HG03520 (cell line): ENCODE measurements at regions not wholly inside any gene's neighbourhood (a gene's known extent, or its start where the extent isn't known, plus 50 kb on each side); places are given as distances from the start of the nearest gene placed in this dataset.
A peak's percentile ranks its signal among the peaks of the same experiment; 100 is the strongest.
"Not testable (repeated sequence)": the region's sequence is repeated elsewhere in the genome, so short reads cannot be mapped to it uniquely, and the experiment has no call there.

Source experiments
- ATAC-seq: cut with Tn5 transposase; IDR thresholded peaks from one replicate; pipeline ENCODE4 v1.9.1; 2021; ENCODE audit warnings: mild to moderate bottlenecking, moderate library complexity; ENCODE audit not compliant: unreplicated experiment

DNA sequence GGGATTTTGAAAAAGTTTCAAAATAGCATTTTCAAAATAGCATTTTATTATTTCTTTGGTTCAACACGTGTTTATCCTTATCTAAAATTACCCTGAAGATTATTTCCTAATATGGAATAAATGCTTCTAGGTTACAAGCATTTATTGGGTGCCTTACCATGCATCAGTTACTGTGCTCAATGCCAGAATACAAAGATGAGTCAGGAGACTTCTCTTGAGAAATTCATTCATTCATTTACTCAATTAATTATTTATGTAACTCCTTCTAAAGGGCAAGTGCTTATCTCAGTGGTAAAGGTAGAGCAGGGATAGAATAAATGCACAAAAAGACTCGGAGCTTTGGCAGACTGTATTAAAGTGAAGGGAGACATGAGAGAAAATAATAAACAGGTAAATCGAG lies 150.1 kb upstream of the PDE7B start:
- no peak for ATAC-seq

DNA sequence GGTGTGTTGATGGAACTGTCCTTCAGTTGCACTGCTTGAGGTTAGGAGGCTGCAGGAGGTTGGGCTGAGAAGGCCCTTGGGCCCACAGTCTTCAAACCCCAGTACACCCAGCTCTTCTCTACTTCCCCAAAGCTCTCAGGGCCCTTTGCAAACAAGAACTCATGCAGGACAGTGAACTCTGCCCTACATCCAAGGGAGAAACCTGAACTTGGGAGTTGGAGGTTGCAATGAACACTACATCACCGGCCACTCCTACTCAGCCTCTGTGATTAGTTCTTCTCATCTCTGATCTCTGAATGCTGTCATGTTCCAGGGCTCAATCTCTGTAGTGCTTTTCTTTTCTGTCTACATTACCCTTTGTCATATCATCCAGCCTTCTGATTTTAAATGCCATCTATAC lies 148.5 kb upstream of the PDE7B start:
- ATAC-seq, result no peak

DNA sequence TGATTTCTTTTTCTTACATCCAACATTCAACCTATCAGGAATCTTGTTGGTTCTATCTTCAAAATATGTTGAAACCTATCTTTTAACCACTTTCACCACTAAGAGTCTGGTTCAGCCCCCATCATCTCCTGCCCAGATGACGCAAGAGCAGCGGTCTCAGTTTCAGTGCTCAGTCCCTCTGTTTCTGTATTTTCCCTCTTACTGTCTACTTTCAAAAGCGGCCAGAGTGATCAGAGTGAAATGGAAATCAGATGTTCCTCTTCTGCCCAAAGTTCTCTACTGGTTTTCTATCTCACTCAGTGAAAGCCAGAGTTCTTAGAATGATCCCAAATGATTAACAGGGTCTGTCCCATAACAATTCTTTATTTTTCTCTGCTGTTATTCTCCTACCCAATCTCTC lies 147.9 kb upstream of the PDE7B start:
- ATAC-seq, result peak; percentile 89

DNA sequence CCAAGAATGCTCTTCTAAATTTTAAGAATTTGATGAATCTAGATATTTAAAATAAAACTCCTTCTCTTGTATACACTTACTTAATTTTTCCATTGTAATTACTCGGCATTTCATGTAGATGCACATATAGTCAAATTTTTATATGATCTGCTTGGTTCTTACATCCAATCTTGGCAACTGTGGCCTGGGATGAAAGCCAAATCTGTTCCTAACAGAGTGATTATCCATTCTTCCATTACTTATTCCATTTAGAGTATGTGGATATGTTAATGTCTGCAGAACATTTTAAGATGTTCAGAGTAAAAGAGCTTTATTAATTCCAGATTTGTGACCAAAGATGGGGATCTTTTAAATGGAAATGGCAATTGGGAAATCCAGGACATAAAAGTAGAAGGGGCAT lies 144.1 kb upstream of the PDE7B start:
- no peak for ATAC-seq

DNA sequence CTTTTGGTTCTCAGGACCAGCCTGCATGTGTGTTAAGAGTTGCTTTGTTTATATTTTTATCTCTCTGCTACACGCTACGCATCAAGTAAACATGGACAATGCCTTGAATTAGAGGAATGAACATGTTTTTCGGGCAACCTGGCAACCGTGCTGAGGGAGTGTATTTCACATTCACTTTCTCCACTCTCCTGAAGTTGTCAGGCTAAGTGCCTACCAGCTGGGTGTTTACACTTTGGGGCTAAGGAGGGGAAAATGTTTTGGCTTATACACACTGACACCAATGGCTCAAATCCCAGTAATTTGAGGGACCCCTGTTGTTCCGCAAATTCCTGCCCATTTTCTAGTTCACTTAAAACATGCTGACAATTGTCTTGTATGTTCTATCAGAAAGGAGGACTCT lies 141.5 kb upstream of the PDE7B start:
- ATAC-seq, result no peak

DNA sequence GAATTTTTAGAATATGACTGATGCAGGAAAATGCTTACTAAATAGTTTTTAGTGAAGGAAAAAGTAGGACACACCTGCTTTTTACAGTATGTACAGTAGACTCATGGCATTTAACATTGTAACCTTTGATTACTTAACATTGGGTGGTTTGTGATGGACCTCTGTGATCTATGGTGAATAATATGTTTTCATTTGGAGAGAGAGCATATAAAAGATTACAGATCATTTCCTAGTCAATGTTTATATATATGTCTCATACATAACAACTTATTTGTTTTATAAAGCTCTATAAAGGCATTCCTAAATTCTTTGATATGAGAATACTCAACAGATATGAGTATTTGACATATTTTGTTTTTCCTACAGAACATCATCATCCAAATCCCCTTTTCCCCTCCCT lies 129.3 kb upstream of the PDE7B start:
- no peak for ATAC-seq

DNA sequence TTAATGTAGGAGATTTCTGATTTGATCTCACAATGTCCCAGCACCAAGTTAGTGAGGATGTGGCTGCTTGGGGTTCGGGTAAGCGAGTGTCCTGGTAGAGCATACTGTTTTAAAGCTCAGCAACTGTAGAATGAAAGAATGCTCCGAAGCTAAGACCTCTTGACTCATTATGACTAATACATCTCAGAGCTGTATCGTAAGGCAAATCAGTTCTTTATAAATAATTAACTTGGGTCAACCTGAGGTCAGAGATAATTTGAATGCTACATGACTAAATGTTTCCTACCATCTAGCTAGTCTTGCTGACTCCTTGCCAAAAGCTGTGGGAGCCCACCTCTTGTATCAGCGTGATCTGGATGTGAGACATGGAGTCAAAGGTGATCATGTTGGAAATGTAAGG lies 128.8 kb upstream of the PDE7B start:
- ATAC-seq, result peak; percentile 82

DNA sequence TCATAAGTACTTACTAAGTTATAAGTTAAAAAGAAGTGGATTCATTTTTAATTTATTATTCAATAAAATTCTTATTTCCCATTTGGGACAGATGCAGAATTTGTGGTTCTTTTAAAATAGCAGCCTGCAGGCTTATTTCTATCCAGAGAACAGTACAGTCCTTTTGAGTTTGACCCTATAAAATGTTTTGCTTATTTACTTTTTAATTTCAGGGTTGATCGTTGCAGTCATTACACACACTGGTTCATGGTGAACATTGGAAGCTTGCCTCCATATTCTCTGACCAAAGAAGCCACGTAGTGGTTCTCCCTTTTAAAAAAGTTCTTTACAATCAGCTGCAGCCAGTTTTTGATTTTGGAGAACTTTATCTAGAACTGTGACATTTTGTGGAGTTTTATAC lies 122.9 kb upstream of the PDE7B start:
- no peak for ATAC-seq

DNA sequence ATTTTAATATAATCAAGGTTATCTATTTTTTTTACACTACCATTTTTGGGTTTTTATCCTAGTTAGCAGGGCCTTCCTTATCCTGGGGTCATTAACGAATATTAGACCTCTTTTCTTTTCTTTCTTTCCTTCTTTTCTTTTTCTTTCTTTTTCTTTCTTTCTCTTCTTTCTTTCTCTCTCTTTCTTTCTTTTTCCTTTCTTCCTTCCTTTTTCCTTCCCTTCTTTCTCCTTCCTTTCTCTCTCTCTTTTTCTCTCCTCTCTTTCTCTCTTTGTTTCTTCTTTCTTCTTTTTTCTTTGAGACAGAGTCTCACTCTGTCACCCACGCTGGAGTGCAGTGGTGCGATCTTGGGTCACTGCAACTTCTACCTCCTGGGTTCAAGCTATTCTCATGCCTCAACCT lies 120.4 kb upstream of the PDE7B start:
- no peak for ATAC-seq

DNA sequence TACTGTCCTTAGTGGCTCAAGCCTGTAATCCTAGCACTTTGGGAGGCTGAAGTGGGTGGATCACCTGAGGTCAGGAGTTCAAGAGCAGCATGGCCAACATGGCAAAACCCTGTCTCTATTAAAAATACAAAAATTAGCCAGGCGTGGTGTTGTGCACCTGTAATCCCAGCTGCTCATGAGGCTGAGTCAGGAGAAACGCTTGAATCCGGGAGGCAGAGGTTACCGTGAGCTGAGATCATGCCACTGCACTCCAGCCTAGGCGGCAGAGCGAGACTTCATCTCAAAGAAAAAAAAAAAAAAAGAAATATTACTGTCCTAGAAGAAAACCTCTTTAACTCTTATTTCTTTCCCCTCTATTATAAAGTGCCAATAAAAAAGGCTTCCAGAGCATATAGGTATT lies 115.2 kb upstream of the PDE7B start:
- ATAC-seq, result not testable (repeated sequence)

DNA sequence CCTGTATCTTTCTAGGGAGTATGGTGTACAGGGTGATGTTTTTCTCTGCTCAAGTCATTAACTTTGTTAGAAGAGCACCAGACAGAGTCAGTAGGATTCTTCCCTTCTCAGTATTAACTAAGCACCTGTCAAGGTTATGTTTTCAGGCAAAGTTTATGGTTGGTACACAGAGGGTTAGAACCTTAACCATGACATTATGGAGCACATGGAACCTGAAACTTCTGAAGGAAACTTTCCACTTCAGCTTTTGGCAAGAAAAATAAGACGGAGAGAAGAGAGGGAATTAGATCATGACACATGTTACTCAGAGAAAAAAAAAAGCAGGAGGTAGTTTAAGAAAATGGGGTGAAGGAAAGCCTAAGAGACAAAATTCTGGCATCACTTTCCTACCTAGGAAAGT lies 112.9 kb upstream of the PDE7B start:
- no peak for ATAC-seq

DNA sequence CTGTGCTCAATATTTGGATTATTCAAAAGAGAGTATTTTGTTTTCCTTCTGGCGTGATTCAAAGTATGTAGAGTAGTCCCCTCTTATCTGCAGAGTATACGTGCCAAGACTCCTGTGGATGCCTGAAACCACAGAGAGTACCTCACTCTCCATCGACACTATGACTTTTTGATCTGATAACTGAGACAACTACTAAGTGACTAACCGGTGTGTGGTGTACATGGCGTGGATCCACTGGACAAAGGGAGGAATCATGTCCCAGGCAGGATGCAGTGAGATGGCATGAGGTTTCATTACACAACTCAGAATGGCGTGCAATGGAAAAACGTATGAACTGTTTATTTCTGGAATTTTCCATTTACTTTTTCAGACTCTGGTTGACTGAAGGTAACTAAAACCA lies 112.2 kb upstream of the PDE7B start:
- no peak for ATAC-seq

DNA sequence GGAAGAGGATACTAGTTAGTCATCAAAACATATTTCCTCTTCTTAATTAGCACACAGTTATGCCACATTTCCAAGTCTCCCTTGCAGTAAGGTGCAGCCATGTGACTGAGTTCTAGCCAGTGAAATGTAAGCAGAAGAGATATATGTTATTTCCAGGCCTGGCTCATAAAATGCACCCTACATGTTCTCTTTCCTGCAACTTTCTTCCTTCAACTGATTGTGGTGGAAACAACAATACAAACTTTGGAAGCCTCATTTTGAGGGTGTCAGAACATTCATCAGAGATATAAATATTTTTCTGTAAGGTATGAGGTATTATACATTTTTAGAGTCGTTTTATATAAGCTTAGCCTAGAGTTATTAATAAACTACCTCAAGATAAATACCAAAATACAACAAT lies 110.9 kb upstream of the PDE7B start:
- no peak for ATAC-seq

DNA sequence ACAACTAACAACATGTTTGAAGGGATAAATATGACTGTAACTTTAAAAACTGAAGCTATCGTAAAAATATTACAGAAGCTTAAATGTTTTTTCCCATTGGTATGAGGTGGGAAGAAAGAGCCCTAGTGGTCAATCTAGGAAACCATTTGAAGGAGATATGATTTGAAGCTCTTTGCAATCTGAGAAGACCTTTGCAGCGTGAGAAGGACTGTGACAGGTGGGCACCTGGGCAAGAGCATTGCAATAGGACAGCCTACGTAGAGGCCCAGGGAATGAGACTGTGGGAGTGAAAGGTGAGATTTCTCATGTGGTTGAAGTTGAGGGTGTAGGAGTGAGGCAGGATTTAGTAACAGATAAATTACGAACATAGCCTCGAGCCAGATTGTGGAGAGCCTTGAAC lies 108.0 kb upstream of the PDE7B start:
- no peak for ATAC-seq

DNA sequence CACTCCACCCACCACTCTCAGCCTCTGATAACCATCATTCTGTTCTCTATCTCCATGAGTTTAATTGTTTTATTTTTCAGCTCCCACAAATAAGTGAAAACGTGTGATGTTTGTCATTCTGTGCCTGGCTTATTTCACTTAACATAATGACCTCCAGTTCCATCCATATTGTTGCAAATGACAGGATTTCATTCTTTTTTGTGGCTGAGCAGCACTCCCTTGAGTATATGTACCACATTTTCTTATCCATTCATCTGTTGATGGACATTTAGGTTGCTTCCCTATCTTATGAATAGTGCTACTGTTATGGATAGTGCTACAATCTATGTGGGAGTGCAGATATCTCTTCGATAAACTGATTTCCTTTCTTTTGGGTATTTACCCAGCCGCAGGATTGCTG lies 103.3 kb upstream of the PDE7B start:
- no peak for ATAC-seq

DNA sequence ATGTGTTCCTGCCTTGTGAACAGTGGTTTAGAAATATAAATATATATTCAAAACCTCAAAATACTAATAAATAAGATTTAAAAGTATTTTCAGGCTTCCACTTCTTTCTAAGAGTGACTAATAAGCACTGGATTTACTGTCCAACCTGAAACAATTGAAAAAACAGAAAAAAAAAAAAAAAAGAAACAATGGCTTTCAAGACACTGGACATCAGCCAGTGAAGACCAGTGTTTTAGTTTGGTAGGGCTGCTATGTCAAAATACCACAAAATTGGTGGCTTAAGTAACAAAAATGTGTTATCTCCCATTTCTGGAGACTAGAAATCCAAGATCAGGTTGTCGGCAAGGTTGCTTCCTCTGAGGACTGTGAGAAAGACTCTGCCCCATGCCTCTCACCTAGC lies 101.4 kb upstream of the PDE7B start:
- no peak for ATAC-seq

DNA sequence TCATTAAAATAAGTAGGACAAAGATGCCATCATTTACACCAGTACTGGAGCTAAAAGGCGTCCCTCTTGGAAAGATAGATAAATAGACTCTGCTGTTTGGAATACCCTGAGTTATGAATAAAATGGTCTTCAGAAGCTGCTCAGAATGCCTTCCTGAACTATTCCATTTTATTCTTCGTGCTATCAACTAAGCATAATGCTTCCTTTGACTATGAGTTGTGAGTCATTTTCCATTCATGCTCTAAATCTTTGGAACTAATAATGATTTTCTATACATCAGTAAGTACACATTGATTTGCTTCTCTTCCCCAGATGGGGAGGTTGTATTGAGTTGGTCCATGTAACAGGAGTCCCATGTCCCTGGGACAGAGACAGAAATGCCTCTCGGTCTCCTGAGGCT lies 98.3 kb upstream of the PDE7B start:
- no peak for ATAC-seq

DNA sequence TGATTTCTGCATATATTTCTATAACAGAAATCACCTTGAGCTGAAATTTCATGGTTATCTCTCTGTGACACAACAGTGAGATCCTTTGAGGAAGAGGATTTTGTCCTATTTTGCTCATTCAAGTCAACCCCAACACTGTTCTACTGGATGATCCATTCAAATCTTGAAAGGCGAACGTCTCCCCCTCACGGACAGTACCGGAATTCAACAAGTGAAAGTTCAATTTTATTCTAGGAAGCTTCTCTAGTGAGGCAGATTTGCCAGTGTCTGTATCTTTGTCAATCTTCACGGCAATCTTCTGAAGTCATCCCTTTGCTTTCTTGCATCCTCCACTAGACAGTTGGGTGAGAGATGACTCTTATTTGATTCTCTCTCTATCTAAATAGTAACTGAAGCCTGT lies 91.7 kb upstream of the PDE7B start:
- no peak for ATAC-seq

DNA sequence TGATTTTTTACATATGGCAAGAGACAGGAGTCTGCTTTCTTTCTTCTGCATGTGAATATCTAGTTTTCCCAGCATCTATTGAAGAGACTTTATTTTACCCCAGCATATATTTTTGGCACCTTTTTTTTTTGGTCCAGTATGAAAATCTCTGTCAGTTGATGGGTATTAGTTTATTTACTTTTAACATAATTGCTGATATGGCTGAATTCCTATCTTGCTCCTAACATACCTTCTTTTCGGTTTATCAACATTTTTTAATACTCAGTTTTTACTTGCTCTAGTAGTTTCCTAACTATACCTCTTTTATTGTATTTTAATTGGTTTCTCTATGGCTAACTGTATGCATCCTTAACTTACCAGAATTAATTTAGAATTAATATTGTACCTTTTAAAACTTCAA lies 77.5 kb upstream of the PDE7B start:
- ATAC-seq, result no peak

DNA sequence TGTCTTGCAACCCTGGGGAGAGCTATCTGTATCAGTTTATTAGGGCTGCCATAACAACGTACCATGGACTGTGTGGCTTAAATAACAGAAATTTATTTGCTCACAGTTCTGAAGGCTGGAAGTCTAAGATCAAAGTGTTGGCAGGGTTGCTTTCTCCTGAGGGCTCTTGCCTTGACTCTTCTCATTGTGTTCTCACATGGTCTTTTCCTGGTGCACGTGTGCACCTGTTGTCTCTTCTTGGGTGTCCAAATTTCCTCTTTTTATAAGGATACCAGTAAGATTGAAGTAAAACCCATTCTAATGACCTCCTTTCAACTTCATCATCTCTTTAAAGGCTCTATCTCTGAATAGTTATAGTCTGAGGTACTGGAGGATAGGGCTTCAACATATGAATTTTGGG lies 72.3 kb upstream of the PDE7B start:
- no peak for ATAC-seq

DNA sequence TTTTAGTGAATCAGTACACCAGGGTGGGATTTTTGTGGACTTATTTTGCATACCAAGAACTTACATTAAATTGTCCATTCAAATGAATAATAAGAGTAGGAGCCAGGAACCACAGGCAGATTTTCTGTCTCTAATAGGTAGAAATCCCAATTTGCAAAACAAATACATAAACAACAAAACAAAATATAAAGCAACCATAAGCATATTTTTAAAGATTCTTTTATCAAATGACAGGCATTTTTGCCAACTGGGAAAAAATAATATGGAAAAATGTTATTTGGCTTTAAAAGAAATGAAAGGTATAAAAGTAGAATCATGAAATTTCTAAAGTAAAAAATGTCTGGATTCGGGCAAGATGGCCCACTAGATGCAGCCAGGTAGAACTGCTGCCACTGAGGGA lies 71.2 kb upstream of the PDE7B start:
- no peak for ATAC-seq

DNA sequence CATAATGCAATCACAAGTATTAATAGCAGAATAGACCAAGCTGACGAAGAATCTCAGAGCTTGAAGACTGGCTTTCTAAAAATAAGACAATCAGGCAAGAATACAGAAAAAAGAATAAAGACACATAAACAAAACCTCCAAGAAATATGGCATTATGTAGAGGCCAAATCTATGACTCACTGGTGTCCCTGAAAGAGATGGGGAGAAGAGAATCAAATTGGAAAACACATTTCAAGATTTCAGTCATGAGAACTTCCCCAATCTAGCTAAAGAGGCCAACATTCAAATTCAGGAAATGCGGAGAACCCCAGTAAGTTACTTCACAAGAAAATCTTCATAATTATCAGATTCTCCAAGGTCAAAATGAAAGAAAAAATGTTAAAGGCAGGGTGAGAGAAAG lies 69.0 kb upstream of the PDE7B start:
- no peak for ATAC-seq

DNA sequence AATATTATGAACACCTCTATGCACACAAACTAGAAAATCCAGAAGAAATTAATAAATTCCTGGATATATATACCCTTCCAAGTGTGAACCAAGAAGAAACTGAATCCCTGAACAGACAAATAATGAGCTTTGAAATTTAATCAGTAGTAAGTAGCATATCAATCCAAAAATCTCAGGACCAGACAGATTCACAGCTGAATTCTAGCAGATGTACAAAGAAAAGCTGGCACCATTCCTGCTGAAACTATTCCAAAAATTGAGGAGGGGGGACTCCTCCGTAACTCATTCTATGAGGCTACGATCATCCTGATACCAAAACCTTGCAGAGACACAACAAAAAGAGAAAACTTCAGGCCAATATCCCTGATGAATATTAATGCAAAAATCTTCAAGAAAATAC lies 67.0 kb upstream of the PDE7B start:
- ATAC-seq, result no peak

DNA sequence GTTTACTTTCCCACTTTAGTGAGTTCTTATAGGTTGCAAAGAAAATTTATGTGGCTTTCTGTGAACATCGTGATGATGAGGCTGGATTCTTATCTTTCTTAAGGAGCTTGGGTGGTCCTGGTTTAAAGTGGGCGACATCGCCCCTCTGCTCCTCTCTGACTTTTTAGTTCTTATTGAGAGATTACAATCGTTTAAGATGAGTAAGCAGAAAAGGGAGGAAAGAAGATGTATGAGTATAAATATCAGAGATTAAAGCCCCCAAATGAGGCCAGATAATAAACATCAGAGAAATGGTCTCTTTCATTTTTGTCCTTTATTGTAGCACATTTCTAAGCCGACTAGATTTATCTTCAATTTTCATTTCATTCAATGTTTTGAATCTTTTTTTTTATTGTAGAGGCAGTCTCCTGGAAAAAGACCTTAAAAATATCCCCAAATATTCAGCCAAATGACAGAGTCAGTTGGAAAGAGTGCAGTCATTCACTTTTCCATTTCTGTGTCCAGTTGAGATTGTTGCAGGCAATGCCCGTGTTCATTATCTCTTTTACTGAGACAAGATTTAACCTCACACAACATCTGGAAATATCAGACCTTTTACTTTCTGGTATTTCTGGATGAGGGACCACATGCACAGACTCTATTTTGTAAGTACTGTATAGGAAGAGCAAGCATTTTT lies 62.0 kb upstream of the PDE7B start:
- no peak for ATAC-seq
